ENCODE measurements at regions not wholly inside any gene's neighbourhood (a gene's known extent, or its start where the extent isn't known, plus 50 kb on each side); places are given as distances from the start of the nearest gene placed in this dataset.

DNA sequence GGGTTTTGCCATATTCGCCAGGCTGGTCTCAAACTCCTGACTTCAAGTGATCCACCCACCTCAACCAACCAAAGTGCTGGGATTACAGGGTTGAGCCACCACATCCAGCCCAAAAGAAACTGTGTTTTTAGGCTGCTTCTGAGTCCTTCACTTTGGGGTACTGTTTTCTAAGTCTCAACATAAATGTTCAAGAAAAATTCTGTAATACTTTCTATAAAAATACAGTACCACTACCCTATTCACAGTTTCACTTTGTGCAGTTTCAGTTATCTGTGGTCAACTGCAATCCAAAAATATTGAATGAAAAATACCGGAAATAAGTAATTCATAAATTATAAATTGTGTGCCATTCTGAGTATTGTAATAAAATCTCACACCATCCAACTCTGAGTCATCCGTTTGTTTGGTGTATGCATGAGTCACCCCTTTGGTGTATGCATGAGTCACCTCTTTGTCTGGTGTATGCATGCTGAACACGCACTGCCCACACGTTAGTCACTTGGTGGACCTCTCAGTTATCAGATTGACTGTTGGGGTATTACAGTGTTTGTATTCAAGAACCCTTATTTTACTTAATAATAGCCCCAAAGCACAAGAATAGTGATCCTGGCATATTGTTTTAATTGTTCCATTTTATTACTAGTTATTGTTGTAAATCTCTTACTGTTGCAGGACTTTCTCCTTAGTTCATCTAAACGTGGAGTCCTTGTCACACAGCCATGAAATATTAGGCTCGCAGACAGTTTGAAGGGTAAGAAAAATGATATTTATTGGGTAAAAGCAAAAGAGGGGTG lies 190.2 kb downstream of the FSCB start:
- no peak overlapping the region for H3K4me3 ChIP-seq (ENCODE audit: low read length)
- H3K36me3 ChIP-seq (ENCODE audit: control insufficient read depth, insufficient read depth, low read length), result no peaks in the 10 kb centered on the region
- no CpG with 5 or more reads among the region's 7 CpGs for WGBS (ENCODE audit: insufficient coverage)
- H3K4me1 ChIP-seq (ENCODE audit: control insufficient read depth, insufficient read depth, low read length), result no peaks in the 10 kb centered on the region
- no peak overlapping the region for H3K27ac ChIP-seq (ENCODE audit: low read length)
- H3K27me3 ChIP-seq (ENCODE audit: control insufficient read depth, insufficient read depth, low read length), result no peaks in the 10 kb centered on the region
- DNase-seq, result no peak
- H3K9me3 ChIP-seq (replicated peaks; ENCODE audit: control insufficient read depth, low read depth, low read length), result no peaks in the 10 kb centered on the region

DNA sequence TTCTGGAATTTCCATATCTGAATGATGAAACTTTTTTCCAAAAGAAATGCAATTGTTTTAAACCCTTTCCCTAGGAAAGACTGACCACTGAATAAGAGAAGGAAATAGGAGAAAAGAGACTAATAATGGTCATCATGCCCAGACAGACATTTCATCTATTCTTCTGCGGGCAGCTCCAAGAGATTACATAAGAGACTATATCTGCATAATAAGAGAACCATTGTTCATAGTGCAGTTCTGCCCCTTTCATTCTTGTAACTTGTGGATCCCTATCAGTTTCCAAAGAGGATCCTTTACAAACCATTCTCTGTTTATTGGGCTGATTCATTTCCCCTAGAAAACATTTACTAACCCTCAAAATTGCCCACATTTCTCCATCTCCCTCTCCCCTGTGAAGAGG lies 197.8 kb downstream of the FSCB start:
- no CpG with 5 or more reads among the region's 1 CpG for WGBS (ENCODE audit: insufficient coverage)
- H3K4me3 ChIP-seq (ENCODE audit: low read length), result no peak overlapping the region

DNA sequence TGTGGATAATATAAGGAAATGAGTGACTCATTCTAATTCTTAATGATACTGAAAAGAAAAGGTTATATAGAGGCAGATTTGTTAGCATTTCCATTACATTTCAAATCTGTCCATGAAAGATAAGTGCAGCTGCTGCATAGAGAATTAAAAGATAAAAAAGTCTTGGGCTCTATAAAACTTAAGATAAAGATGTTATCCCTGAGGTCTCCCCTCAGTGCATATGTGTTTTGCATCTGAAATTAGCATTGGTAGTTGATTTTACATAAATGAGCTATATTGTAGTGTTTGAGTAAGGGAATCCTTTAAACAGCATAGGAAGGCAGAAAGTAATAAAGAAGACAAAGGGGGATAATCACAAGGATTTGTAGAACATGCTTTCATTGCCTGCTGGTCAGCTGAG lies 206.2 kb downstream of the FSCB start:
- Histone ChIP-seq H3K4me1 (ENCODE audit: control insufficient read depth, insufficient read depth, low read length) (no peaks in the 10 kb centered on the region), H3K27ac (ENCODE audit: low read length) (no peak overlapping the region), H3K9me3 (replicated peaks; ENCODE audit: control insufficient read depth, low read depth, low read length) (peaks cover 8% of the 10 kb centered on the region), H3K36me3 (ENCODE audit: control insufficient read depth, insufficient read depth, low read length) (no peaks in the 10 kb centered on the region), H3K27me3 (ENCODE audit: control insufficient read depth, insufficient read depth, low read length) (no peaks in the 10 kb centered on the region), H3K4me3 (ENCODE audit: low read length) (no peak overlapping the region)
- no peak for DNase-seq

More for the DNA sequence above, 197.8 kb downstream of the FSCB start:
- DNase-seq, result no peak
- H3K36me3 ChIP-seq (ENCODE audit: control insufficient read depth, insufficient read depth, low read length), result no peaks in the 10 kb centered on the region
- H3K9me3 ChIP-seq (replicated peaks; ENCODE audit: control insufficient read depth, low read depth, low read length), result peaks cover 5% of the 10 kb centered on the region
- H3K4me1 ChIP-seq (ENCODE audit: control insufficient read depth, insufficient read depth, low read length), result no peaks in the 10 kb centered on the region
- H3K27ac ChIP-seq (ENCODE audit: low read length), result no peak overlapping the region
- no peaks in the 10 kb centered on the region for H3K27me3 ChIP-seq (ENCODE audit: control insufficient read depth, insufficient read depth, low read length)

DNA sequence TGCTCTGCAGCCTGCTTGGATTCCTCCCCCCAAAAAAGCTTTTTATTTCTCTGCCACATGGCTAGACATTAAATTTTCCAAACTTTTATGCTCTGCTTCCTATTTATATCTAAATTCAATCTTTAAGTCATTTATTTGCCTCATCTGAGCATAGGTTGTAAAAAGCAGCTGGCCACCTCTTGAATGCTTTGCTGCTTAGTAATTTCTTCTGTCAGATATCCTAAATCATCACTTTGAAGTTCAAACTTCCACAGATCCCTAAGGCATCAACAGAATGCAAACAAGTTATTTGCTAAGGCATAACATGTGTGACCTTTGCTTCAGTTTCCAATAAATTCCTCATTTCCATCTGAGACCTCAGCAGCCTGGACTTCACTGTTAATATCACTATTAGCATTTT lies 209.6 kb downstream of the FSCB start:
- peak; percentile 75 for DNase-seq
- Histone ChIP-seq H3K27ac (ENCODE audit: low read length) (no peak overlapping the region), H3K36me3 (ENCODE audit: control insufficient read depth, insufficient read depth, low read length) (no peaks in the 10 kb centered on the region), H3K4me3 (ENCODE audit: low read length) (no peak overlapping the region), H3K9me3 (replicated peaks; ENCODE audit: control insufficient read depth, low read depth, low read length) (peaks cover 8% of the 10 kb centered on the region), H3K27me3 (ENCODE audit: control insufficient read depth, insufficient read depth, low read length) (no peaks in the 10 kb centered on the region), H3K4me1 (ENCODE audit: control insufficient read depth, insufficient read depth, low read length) (no peaks in the 10 kb centered on the region)

DNA sequence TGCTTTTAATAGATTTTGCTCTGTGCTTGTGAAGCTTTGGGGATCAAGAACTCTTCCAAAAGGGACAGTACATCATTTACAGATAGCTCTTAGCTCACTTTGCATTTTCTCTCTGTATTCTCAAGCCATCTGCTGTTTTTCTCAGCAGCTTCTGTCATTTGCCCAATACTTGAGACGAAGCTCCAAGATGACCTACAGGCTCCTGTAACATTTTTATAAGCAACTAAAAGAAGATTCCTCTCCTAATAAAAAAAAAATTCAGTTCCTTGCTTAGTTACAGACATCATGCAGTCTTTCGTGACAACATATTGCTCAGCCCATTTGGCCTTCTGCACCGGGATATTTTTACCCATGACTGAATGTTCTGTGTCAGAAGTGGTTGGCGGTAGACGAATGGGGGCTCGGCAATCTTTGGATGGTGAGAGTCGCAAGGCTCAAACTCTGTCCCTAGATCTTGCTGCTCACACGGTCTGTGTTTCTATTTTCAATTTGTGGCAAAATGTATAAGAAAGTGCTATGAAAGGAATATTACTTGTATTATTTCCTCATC lies 215.6 kb downstream of the FSCB start:
- WGBS (ENCODE audit: insufficient coverage), result 67% methylated on average over 1 of the region's 8 CpGs
- DNase-seq, result peak; percentile 40
- H3K36me3 ChIP-seq (ENCODE audit: control insufficient read depth, insufficient read depth, low read length), result no peaks in the 10 kb centered on the region
- H3K4me3 ChIP-seq (ENCODE audit: low read length), result no peak overlapping the region
- H3K27me3 ChIP-seq (ENCODE audit: control insufficient read depth, insufficient read depth, low read length), result no peaks in the 10 kb centered on the region
- H3K9me3 ChIP-seq (replicated peaks; ENCODE audit: control insufficient read depth, low read depth, low read length), result no peaks in the 10 kb centered on the region
- H3K4me1 ChIP-seq (ENCODE audit: control insufficient read depth, insufficient read depth, low read length), result no peaks in the 10 kb centered on the region
- no peak overlapping the region for H3K27ac ChIP-seq (ENCODE audit: low read length)

DNA sequence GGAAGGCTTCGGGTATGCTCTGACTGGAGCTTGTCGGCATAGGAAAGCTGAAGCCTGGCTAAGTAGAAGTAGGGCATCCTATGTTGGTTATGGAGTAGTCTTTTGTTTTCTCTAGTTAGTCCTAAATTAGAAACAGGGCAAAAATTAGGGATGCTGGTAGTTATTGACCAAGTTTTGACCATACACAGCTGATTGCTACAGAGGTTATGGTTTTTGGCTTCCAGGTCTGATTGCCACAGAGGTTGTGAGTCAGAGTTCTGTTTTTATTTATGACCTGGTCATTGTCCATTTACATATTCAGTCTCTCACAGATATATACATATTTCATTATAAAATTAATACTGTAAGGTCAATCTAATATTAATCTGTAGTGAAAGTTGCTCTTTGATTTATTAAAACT lies 219.2 kb downstream of the FSCB start:
- Histone ChIP-seq H3K27me3 (ENCODE audit: control insufficient read depth, insufficient read depth, low read length) (no peaks in the 10 kb centered on the region), H3K36me3 (ENCODE audit: control insufficient read depth, insufficient read depth, low read length) (no peaks in the 10 kb centered on the region), H3K4me1 (ENCODE audit: control insufficient read depth, insufficient read depth, low read length) (no peaks in the 10 kb centered on the region), H3K4me3 (ENCODE audit: low read length) (no peak overlapping the region), H3K27ac (ENCODE audit: low read length) (no peak overlapping the region), H3K9me3 (replicated peaks; ENCODE audit: control insufficient read depth, low read depth, low read length) (no peaks in the 10 kb centered on the region)
- 79% methylated on average over 2 of the region's 2 CpGs for WGBS (ENCODE audit: insufficient coverage)
- DNase-seq, result no peak

DNA sequence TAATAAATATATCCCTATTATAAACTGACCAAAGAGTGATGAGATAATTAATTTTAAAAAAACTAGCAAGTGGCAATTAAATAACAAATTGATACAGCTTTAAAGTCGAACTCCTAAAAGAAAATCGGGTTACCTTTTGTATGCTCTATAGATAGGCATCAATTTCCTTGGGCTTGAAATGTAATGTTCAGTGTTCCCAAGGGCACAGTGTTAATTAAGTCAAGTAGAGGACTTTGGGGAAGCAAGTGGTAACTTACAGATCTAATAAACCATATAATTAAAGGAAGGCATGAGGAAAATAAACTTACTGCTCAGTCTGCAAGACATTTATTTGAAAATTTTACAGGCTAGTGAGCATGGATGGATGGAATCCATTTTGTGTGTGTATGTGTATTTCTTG lies 220.9 kb downstream of the FSCB start:
- Histone ChIP-seq H3K27me3 (ENCODE audit: control insufficient read depth, insufficient read depth, low read length) (no peaks in the 10 kb centered on the region), H3K4me3 (ENCODE audit: low read length) (no peak overlapping the region), H3K36me3 (ENCODE audit: control insufficient read depth, insufficient read depth, low read length) (no peaks in the 10 kb centered on the region), H3K9me3 (replicated peaks; ENCODE audit: control insufficient read depth, low read depth, low read length) (no peaks in the 10 kb centered on the region), H3K27ac (ENCODE audit: low read length) (no peak overlapping the region), H3K4me1 (ENCODE audit: control insufficient read depth, insufficient read depth, low read length) (no peaks in the 10 kb centered on the region)
- no CpG with 5 or more reads among the region's 2 CpGs for whole genome bisulfite sequencing (ENCODE audit: insufficient coverage)
- no peak for DNase-seq

DNA sequence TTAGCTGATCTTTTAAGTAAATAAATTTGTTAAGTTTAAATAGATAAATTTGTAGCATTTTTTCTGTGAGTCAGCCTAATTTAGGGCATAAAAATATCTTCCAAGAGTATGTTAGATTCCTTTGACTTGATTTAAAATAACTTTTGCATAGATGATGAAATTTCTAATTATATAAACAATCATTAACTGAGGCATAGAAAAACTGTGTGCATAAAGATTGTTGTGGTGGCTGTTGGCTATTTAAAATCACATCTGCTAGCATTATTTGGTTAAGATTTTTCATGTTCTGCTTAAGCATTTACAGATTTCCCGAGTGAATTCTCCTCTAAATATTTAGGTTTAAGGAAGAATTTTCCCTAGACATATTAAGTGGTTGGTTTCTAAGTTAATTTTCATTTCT lies 223.2 kb downstream of the FSCB start:
- Histone ChIP-seq H3K36me3 (ENCODE audit: control insufficient read depth, insufficient read depth, low read length) (no peaks in the 10 kb centered on the region), H3K27ac (ENCODE audit: low read length) (no peak overlapping the region), H3K4me3 (ENCODE audit: low read length) (no peak overlapping the region), H3K4me1 (ENCODE audit: control insufficient read depth, insufficient read depth, low read length) (no peaks in the 10 kb centered on the region), H3K9me3 (replicated peaks; ENCODE audit: control insufficient read depth, low read depth, low read length) (no peaks in the 10 kb centered on the region), H3K27me3 (ENCODE audit: control insufficient read depth, insufficient read depth, low read length) (no peaks in the 10 kb centered on the region)
- no peak for DNase-seq
- WGBS (ENCODE audit: insufficient coverage), result no CpG with 5 or more reads among the region's 1 CpG

DNA sequence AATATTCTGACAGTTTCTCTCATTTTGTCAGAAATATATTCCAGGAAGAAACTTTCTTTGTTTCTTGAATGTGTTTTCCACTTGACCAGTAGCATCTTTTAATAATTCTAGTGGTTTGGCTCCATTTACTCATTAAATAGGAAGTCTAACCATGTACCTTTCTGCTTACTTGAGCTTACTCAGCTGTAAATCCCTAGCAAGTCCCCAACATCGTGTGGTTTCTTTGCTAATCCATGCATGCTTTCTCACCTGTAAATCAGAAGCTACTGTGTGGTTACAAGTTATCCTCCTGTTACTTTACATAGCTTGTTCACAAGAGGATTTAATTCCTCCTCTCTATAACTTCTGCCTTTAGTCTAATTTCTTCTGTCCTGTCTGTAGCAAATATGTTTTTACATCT lies 227.7 kb downstream of the FSCB start:
- no peaks in the 10 kb centered on the region for H3K27me3 ChIP-seq (ENCODE audit: control insufficient read depth, insufficient read depth, low read length)
- H3K4me1 ChIP-seq (ENCODE audit: control insufficient read depth, insufficient read depth, low read length), result no peaks in the 10 kb centered on the region
- H3K27ac ChIP-seq (ENCODE audit: low read length), result no peak overlapping the region
- no peak for DNase-seq
- H3K4me3 ChIP-seq (ENCODE audit: low read length), result no peak overlapping the region
- H3K9me3 ChIP-seq (replicated peaks; ENCODE audit: control insufficient read depth, low read depth, low read length), result no peaks in the 10 kb centered on the region
- WGBS (ENCODE audit: insufficient coverage), result 40% methylated on average over 1 of the region's 1 CpG
- no peaks in the 10 kb centered on the region for H3K36me3 ChIP-seq (ENCODE audit: control insufficient read depth, insufficient read depth, low read length)

DNA sequence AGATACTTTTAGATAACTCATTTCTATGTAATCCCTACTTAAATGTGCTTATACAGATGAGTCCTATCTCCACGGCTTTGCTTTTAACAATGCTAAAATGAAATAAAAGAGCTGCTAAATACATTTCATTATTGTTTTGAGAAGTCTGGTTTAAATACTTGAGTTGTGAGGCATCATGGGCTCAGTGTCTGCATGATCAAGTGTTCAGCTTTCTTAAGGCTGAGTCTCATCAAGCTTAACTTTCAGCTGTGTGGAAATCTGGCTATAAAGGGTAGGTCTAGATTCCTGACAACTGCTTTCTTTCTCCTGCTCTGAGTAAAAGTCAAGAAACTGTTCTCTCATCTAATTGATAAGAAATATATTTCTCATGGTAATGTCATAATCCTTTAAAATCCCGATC lies 235.4 kb downstream of the FSCB start:
- no peaks in the 10 kb centered on the region for H3K27me3 ChIP-seq (ENCODE audit: control insufficient read depth, insufficient read depth, low read length)
- H3K27ac ChIP-seq (ENCODE audit: low read length), result no peak overlapping the region
- DNase-seq, result no peak
- H3K4me3 ChIP-seq (ENCODE audit: low read length), result no peak overlapping the region
- H3K4me1 ChIP-seq (ENCODE audit: control insufficient read depth, insufficient read depth, low read length), result no peaks in the 10 kb centered on the region
- no CpG with 5 or more reads among the region's 2 CpGs for WGBS (ENCODE audit: insufficient coverage)
- no peaks in the 10 kb centered on the region for H3K36me3 ChIP-seq (ENCODE audit: control insufficient read depth, insufficient read depth, low read length)
- no peaks in the 10 kb centered on the region for H3K9me3 ChIP-seq (replicated peaks; ENCODE audit: control insufficient read depth, low read depth, low read length)

DNA sequence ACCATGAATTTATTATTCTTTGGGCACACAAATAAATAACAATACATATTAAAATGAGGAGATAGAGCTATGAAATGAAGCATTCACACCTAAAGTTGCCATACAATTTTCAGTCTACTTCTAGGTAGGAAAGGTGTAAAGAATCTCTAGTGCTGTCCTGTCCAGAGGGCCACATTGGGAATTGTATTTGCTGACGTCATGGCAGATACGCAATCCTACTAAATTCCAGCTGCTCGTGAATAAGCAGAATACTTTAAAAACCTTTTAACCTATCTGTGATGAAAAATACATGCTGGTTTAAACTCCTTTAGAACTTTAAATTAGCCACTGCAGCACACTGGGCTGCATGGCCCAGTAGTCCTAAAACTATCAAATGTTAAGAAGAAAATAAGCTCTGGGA lies 236.1 kb downstream of the FSCB start:
- H3K4me3 ChIP-seq (ENCODE audit: low read length), result no peak overlapping the region
- no peaks in the 10 kb centered on the region for H3K36me3 ChIP-seq (ENCODE audit: control insufficient read depth, insufficient read depth, low read length)
- no peaks in the 10 kb centered on the region for H3K27me3 ChIP-seq (ENCODE audit: control insufficient read depth, insufficient read depth, low read length)
- no CpG with 5 or more reads among the region's 3 CpGs for WGBS (ENCODE audit: insufficient coverage)
- no peak overlapping the region for H3K27ac ChIP-seq (ENCODE audit: low read length)
- H3K4me1 ChIP-seq (ENCODE audit: control insufficient read depth, insufficient read depth, low read length), result no peaks in the 10 kb centered on the region
- no peak for DNase-seq
- no peaks in the 10 kb centered on the region for H3K9me3 ChIP-seq (replicated peaks; ENCODE audit: control insufficient read depth, low read depth, low read length)
